HEK293T (cell line): ENCODE measurements at regions not wholly inside any gene's neighbourhood (a gene's known extent, or its start where the extent isn't known, plus 50 kb on each side); places are given as distances from the start of the nearest gene placed in this dataset.

Source experiments
- CTCF ChIA-PET: fragments of 350-600 bp; formaldehyde crosslinking; extraction: SDS; loops from one replicate; lab custom pipeline; 2021; ENCODE audit warnings: antibody characterized with exemption, inconsistent platforms; lab: Yijun Ruan, JAX
- POLR2A ChIA-PET: fragments of 350-600 bp; formaldehyde crosslinking; extraction: SDS; loops from one replicate; lab custom pipeline; 2020; ENCODE audit warnings: antibody characterized with exemption, inconsistent platforms; lab: Yijun Ruan, JAX
- DNase-seq: peaks from one replicate; pipeline ENCODE4 v3.0.0; 2012; ENCODE audit warnings: mixed read lengths; ENCODE audit errors: extremely low spot score
- ARNT ChIP-seq: fragments of 450-650 bp; IDR thresholded peaks from 2 replicates; pipeline ENCODE4 v1.6.1; 2017; ENCODE audit warnings: mild to moderate bottlenecking
- BHLHE40 ChIP-seq: fragments of 450-650 bp; IDR thresholded peaks from 2 replicates; pipeline ENCODE4 v1.6.1; 2016; ENCODE audit warnings: mild to moderate bottlenecking, moderate library complexity, borderline replicate concordance
- CTBP1 ChIP-seq: fragments of 450-650 bp; IDR thresholded peaks from 2 replicates; pipeline ENCODE4 v1.6.1; 2016; ENCODE audit warnings: borderline replicate concordance
- ELF4 ChIP-seq: fragments of 450-650 bp; IDR thresholded peaks from 2 replicates; pipeline ENCODE4 v1.6.1; 2017; ENCODE audit warnings: antibody characterized with exemption
- FOXA1 ChIP-seq: fragments of 450-650 bp; IDR thresholded peaks from 2 replicates; pipeline ENCODE4 v1.6.1; 2016; ENCODE audit warnings: mild to moderate bottlenecking
- FOXK2 ChIP-seq: fragments of 450-650 bp; IDR thresholded peaks from 2 replicates; pipeline ENCODE4 v1.6.1; 2016; ENCODE audit warnings: mild to moderate bottlenecking
- FOXM1 ChIP-seq: fragments of 450-650 bp; IDR thresholded peaks from 2 replicates; pipeline ENCODE4 v1.6.1; 2017; ENCODE audit warnings: mild to moderate bottlenecking, borderline replicate concordance
- HDGF ChIP-seq: fragments of 450-650 bp; IDR thresholded peaks from 2 replicates; pipeline ENCODE4 v1.6.1; 2017; ENCODE audit warnings: antibody characterized with exemption, borderline replicate concordance
- L3MBTL2 ChIP-seq: fragments of 450-650 bp; conservative IDR thresholded peaks from 2 replicates; pipeline ENCODE4 v1.6.1; 2016; ENCODE audit warnings: mild to moderate bottlenecking
- LEF1 ChIP-seq: fragments of 450-650 bp; IDR thresholded peaks from 2 replicates; pipeline ENCODE4 v1.6.1; 2017; ENCODE audit warnings: mild to moderate bottlenecking, borderline replicate concordance
- NFRKB ChIP-seq: fragments of 450-650 bp; IDR thresholded peaks from 2 replicates; pipeline ENCODE4 v1.6.1; 2016; ENCODE audit warnings: mild to moderate bottlenecking, moderate library complexity
- SP1 ChIP-seq: fragments of 450-650 bp; IDR thresholded peaks from 2 replicates; pipeline ENCODE4 v1.6.1; 2017
- SUZ12 ChIP-seq: fragments of 450-650 bp; IDR thresholded peaks from 2 replicates; pipeline ENCODE4 v1.6.1; 2016; ENCODE audit warnings: mild to moderate bottlenecking
- TARDBP ChIP-seq: fragments of 450-650 bp; IDR thresholded peaks from 2 replicates; pipeline ENCODE4 v1.6.1; 2016
- ZNF384 ChIP-seq: fragments of 450-650 bp; IDR thresholded peaks from 2 replicates; pipeline ENCODE4 v1.6.1; 2016
- TF ChIP-seq, protein P1 (sequence below): fragments of 450-650 bp; IDR thresholded peaks from 2 replicates; pipeline ENCODE4 v1.6.1; 2016

DNA sequence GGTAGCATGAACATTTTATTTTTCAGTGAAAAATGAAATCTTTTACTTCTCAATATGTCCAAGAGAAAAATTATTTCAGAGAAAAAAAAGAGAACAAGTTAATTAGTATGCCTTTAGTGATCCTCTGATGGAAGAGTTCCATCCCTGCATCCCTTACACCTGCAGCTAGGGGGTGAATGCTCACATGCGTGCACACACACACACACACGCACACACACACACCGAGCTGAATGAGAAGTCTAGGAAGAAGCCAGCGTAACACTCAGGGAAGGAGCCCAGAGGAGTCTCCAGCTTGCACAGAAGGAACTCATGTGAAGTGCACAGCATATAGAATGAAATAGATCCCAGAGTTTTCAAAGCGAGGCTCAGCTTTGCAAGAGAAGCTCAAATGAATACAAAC, 510.5 kb downstream of the IRS2 start:
- DNase-seq: no peak
- CTCF ChIA-PET: no interaction called here
- POLR2A ChIA-PET: no interaction called here
- TF ChIP-seq BHLHE40: no peak
- TF ChIP-seq HDGF: no peak
- TF ChIP-seq, protein P1, sequence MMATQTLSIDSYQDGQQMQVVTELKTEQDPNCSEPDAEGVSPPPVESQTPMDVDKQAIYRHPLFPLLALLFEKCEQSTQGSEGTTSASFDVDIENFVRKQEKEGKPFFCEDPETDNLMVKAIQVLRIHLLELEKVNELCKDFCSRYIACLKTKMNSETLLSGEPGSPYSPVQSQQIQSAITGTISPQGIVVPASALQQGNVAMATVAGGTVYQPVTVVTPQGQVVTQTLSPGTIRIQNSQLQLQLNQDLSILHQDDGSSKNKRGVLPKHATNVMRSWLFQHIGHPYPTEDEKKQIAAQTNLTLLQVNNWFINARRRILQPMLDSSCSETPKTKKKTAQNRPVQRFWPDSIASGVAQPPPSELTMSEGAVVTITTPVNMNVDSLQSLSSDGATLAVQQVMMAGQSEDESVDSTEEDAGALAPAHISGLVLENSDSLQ: no peak
- no peak for TF ChIP-seq ELF4
- no peak for TF ChIP-seq CTBP1
- no peak for TF ChIP-seq TARDBP
- no peak for TF ChIP-seq ARNT
- no peak for TF ChIP-seq NFRKB
- no peak for TF ChIP-seq FOXM1
- no peak for TF ChIP-seq SP1
- TF ChIP-seq SUZ12: no peak
- TF ChIP-seq ZNF384: no peak
- no peak for TF ChIP-seq L3MBTL2

DNA sequence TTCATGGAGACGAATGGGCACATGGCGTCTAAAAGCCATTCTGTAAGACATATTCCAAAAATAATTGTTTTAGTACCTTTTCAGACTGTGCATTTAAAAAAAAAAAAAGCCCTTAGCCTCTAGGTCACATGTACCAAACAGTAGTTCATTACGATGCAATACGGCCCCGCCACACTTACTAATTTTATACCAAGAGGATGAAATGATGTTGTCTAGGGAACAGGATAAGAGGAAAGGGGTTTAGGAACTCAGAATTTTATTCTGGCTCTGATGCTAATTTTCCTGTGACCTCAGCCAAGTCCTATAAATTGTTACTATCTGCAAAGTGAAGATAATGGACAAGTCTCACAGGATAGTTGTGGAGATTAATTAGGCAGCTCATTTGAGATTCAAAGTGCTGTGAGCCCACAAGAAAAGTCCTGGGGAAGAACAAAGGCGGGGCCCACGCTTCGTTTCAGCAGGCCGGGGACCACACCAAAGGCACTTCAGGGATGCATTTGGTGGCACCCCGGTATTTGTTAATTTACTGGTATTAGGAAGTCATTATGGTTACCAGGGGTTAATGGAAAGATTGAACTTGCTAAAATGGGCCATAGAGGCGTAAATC, 511.1 kb downstream of the IRS2 start:
- ChIA-PET POLR2A (no interaction called here), CTCF (no interaction called here)
- TF ChIP-seq ELF4: no peak
- no peak for TF ChIP-seq ZNF384
- TF ChIP-seq HDGF: no peak
- no peak for TF ChIP-seq CTBP1
- no peak for TF ChIP-seq FOXM1
- TF ChIP-seq, protein P1: no peak
- TF ChIP-seq ARNT: no peak
- no peak for TF ChIP-seq SUZ12
- TF ChIP-seq NFRKB: no peak
- TF ChIP-seq FOXA1: no peak
- TF ChIP-seq SP1: no peak
- no peak for DNase-seq

DNA sequence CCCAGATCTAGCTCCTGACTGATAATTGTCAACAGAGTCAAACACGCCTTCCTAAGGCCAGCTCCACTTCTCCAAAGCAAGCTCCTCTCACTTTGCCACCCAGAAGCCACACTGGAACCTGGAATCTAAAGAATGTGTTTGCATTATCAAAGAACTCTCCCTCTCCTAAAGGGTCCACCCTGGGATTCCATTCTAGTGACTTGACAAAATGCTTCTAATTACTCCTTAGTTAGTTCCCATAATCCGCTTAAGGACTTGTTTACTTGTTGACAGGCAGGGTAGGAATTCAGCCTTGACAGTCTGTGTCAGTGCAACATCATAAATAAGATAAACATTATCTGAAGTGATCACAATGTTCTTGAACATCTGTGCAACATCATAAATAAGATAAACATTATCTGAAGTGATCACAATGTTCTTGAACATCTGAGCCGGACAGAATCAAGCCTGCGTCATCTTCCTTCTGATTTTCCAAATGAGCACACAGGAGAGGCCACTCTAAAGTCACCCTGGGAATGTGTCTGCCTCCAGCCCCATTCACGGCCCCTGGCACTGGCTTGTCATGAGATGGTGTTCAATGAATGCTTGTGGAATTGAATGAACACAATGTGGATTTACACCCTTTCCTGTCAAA, 512.1 kb downstream of the IRS2 start:
- no peak for TF ChIP-seq FOXM1
- no peak for TF ChIP-seq ZNF384
- CTCF ChIA-PET: no interaction called here
- POLR2A ChIA-PET: no interaction called here
- no peak for DNase-seq

DNA sequence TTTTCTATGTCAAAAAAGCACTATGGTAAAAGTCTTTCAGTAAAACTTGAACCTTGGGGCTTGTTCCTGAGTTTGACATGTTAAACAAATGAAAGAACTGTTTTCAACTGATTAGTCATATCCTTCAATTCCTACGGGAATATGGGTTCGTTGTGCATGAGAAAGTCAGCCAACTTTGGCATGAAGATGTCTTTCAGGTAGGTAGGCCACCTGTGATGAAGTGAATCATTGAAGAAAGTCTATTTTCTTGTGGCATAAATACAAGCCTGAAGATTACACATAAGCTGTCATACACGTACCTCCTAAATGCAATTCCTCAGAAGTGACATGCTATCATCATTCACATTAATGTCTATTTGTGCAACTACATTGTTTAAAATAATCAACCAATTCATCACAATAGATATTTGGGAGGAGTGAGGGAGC, 513.0 kb downstream of the IRS2 start:
- TF ChIP-seq L3MBTL2 (no peak), SP1 (no peak), ELF4 (no peak), SUZ12 (no peak), ARNT (no peak), FOXK2 (no peak)
- TF ChIP-seq, protein P1: no peak
- ChIA-PET POLR2A (no interaction called here), CTCF (no interaction called here)
- no peak for DNase-seq

DNA sequence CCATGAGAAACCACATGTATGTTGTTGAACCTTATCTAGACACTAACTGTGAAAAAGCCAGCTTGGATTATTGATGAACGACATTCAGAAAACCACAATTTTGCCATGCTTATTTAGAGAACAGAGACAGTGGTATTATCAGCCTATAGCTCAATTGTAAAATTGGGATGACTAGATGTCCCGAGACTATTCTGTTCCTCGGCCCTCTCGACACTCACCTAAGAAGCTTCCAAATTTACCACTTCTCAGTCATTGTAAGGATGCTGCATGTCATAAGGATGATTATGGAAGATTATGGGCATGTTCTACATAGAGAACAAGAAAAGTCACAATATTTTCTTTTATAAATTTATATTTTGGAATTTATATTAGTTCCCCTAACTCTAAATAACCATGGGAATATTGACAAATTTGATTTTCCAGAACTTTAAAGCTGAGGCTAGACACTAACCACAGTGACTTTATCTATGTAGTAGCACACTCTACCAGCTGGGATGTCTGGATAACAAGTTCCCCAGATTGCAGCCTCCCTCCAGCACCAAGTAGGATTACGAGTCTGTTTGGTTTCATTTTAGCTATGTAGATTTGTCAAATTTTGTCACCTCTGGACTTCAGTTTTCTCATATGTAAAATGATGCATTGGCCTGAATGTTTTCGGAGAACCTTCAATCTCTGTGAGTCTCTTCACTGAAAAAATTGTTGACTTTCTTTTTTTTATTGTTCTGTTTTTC, 513.6 kb downstream of the IRS2 start:
- no peak for DNase-seq
- CTCF ChIA-PET: interaction anchor here (0.6 kb wide), 2 partner anchors 10 to 840 kb away, joined by 3 read pairs; no protein-coding TSS in a partner anchor
- POLR2A ChIA-PET: no interaction called here
- TF ChIP-seq ARNT: no peak
- TF ChIP-seq BHLHE40: no peak
- TF ChIP-seq FOXK2: no peak

DNA sequence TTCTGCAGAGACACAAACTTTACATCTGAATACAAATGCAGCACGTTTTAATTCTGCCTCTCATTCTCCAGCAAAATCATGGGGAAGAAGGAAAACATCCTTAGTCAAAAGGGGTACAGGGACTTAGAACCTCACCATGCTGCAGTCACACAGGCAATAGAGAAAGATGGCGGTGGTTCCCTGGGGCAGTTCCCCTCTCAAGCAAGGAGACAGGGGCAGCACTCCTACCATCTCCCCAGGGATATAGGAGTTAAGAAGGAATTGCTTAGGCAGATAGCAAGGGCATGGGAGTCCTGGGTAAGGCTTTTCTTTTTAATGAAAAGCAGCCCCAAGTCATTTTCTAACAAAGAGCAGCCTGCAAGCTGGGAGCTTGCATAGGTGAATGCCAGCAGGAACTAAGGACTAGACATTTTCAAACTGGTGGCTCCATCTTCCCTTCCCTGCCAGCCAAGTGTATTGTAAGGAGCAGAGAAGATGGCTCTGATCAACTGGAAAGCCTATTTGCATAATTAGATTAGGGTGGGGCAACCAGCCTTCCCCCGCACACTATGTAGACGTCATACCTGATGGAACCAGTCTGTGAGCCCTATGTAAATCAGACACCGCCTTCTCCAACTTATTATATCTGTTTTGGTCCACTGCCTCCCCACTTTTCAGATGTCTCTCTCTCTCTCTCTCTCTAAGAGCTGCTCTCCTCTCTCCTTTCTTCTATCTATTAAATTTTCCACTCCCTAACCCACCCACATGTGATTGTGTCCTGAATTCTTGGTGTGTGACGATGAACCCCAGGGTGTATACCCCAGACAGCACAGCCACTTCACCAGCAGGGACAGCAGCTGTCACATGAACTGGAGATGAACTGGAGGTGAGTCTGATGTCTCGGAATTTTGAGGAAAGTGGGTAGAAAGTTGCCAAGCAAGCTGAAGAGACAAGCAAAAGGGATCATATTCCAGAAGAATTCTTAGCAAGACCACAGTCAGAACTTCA, 514.5 kb downstream of the IRS2 start:
- CTCF ChIA-PET: interaction anchor here (0.6 kb wide), 2 partner anchors 11 to 841 kb away, joined by 3 read pairs; no protein-coding TSS in a partner anchor

More for the DNA sequence above, 514.5 kb downstream of the IRS2 start:
- no peak for DNase-seq
- TF ChIP-seq L3MBTL2: no peak
- no peak for TF ChIP-seq FOXA1
- no peak for TF ChIP-seq ELF4
- no peak for TF ChIP-seq NFRKB
- no peak for TF ChIP-seq HDGF
- no peak for TF ChIP-seq ZNF384
- TF ChIP-seq, protein P1: no peak
- TF ChIP-seq LEF1: no peak
- TF ChIP-seq BHLHE40: no peak
- POLR2A ChIA-PET: no interaction called here
